ENCODE measurements at regions not wholly inside any gene's neighbourhood (a gene's known extent, or its start where the extent isn't known, plus 50 kb on each side); places are given as distances from the start of the nearest gene placed in this dataset.

GRCh38 chr2:53584986-53585385 lies 182.6 kb upstream of the CHAC2 start:
- Histone ChIP-seq H3K27me3 (no peaks in the 10 kb centered on the region), H3K27ac (no peak overlapping the region), H3K4me3 (no peak overlapping the region), H3K4me1 (no peaks in the 10 kb centered on the region), H3K36me3 (no peaks in the 10 kb centered on the region), H3K9me3 (no peaks in the 10 kb centered on the region)
- WGBS, 2 donors (ENCODE audit: low coverage in 1 of 2): 79 to 80% methylated on average over 4 to 5 of the region's 5 CpGs
- intact Hi-C loops (cut with DNase I; ENCODE audit: low total_unique reads): no loop called here
- TF ChIP-seq EP300 (IDR thresholded peaks at IDR 0.05; ENCODE audit: low read depth) (no peak), POLR2A (IDR thresholded peaks at IDR 0.05) (no peak), POLR2AphosphoS5 (IDR thresholded peaks at IDR 0.05) (no peak), CTCF (IDR thresholded peaks at IDR 0.05) (no peak)
- in situ Hi-C loops (cut with MboI; ENCODE audit: low pct_ligation_motif_present in 1 of 4, low pct_unique_long_range_greater_than_20kb in 1 of 4, low sequenced_read_pairs in 3 of 4): no loop called here
- no peak for DNase-seq

- 59 to 70% methylated on average over 2 to 3 of the region's 3 CpGs for whole genome bisulfite sequencing, 2 donors (ENCODE audit: low coverage in 1 of 2)
- H3K9me3 ChIP-seq: no peaks in the 10 kb centered on the region
- no peaks in the 10 kb centered on the region for H3K36me3 ChIP-seq
- H3K4me3 ChIP-seq: no peak overlapping the region
- intact Hi-C loops (cut with DNase I; ENCODE audit: low total_unique reads): no loop called here
- H3K27me3 ChIP-seq: no peaks in the 10 kb centered on the region
- no peaks in the 10 kb centered on the region for H3K4me1 ChIP-seq
- no peak for DNase-seq
- no peak overlapping the region for H3K27ac ChIP-seq
- no peak for TF ChIP-seq POLR2AphosphoS5 (IDR thresholded peaks at IDR 0.05)
- no peak for TF ChIP-seq CTCF (IDR thresholded peaks at IDR 0.05)
- in situ Hi-C loops (cut with MboI; ENCODE audit: low pct_ligation_motif_present in 1 of 4, low pct_unique_long_range_greater_than_20kb in 1 of 4, low sequenced_read_pairs in 3 of 4): no loop called here
Measured at GRCh38 chr2:53583583-53583982, 184.0 kb upstream of the CHAC2 start.

- H3K36me3 ChIP-seq: no peaks in the 10 kb centered on the region
- no peak overlapping the region for H3K27ac ChIP-seq
- no peak overlapping the region for H3K4me3 ChIP-seq
- H3K4me1 ChIP-seq: no peaks in the 10 kb centered on the region
- WGBS, 2 donors (ENCODE audit: low coverage in 1 of 2): 50 to 56% methylated on average over 2 of the region's 2 CpGs
- no peak for DNase-seq
- in situ Hi-C loops (cut with MboI; ENCODE audit: low pct_ligation_motif_present in 1 of 4, low pct_unique_long_range_greater_than_20kb in 1 of 4, low sequenced_read_pairs in 3 of 4) (no loop called here), intact Hi-C loops (cut with DNase I; ENCODE audit: low total_unique reads) (no loop called here)
- no peaks in the 10 kb centered on the region for H3K27me3 ChIP-seq
- no peaks in the 10 kb centered on the region for H3K9me3 ChIP-seq
- TF ChIP-seq EP300 (IDR thresholded peaks at IDR 0.05; ENCODE audit: low read depth): no peak
- TF ChIP-seq CTCF (IDR thresholded peaks at IDR 0.05): no peak
- TF ChIP-seq POLR2A (IDR thresholded peaks at IDR 0.05): no peak
- no peak for TF ChIP-seq POLR2AphosphoS5 (IDR thresholded peaks at IDR 0.05)
Measured at GRCh38 chr2:53582556-53582955, 185.0 kb upstream of the CHAC2 start.

- in situ Hi-C loops (cut with MboI; ENCODE audit: low pct_ligation_motif_present in 1 of 4, low pct_unique_long_range_greater_than_20kb in 1 of 4, low sequenced_read_pairs in 3 of 4): no loop called here
- Histone ChIP-seq H3K4me1 (no peaks in the 10 kb centered on the region), H3K36me3 (no peaks in the 10 kb centered on the region), H3K4me3 (no peak overlapping the region), H3K27me3 (no peaks in the 10 kb centered on the region), H3K27ac (no peak overlapping the region), H3K9me3 (no peaks in the 10 kb centered on the region)
- WGBS, 2 donors (ENCODE audit: low coverage in 1 of 2): 56 to 60% methylated on average over 3 of the region's 3 CpGs
- no peak for TF ChIP-seq CTCF (IDR thresholded peaks at IDR 0.05)
- no peak for TF ChIP-seq POLR2AphosphoS5 (IDR thresholded peaks at IDR 0.05)
- no peak for TF ChIP-seq POLR2A (IDR thresholded peaks at IDR 0.05)
- TF ChIP-seq EP300 (IDR thresholded peaks at IDR 0.05; ENCODE audit: low read depth): no peak
- intact Hi-C loops (cut with DNase I; ENCODE audit: low total_unique reads): no loop called here
- no peak for DNase-seq
Measured at GRCh38 chr2:53576166-53576565, 191.4 kb upstream of the CHAC2 start.

All from transverse colon (tissue), 4 donors.